ENCODE measurements at regions not wholly inside any gene's neighbourhood (a gene's known extent, or its start where the extent isn't known, plus 50 kb on each side); places are given as distances from the start of the nearest gene placed in this dataset.

- DNase-seq, result no peak
These were observed 125.7 kb upstream of the RND3 start for GRCh38 chr2:150612957-150613710.

GRCh38 chr2:150610670-150611279, 123.3 kb upstream of the RND3 start:
- peak; percentile 67 for DNase-seq

GRCh38 chr2:150609831-150610582, 122.5 kb upstream of the RND3 start:
- DNase-seq, result peak; percentile 93

GRCh38 chr2:150608341-150608740, 120.9 kb upstream of the RND3 start:
- no peak for DNase-seq

- DNase-seq, result peak; percentile 44
These were observed 119.9 kb upstream of the RND3 start for GRCh38 chr2:150607390-150607811.

- no peak for DNase-seq
These were observed 119.1 kb upstream of the RND3 start for GRCh38 chr2:150606380-150607060.

GRCh38 chr2:150605664-150606063, 118.2 kb upstream of the RND3 start:
- no peak for DNase-seq

- DNase-seq, result peak; percentile 91
These were observed 114.0 kb upstream of the RND3 start for GRCh38 chr2:150601280-150602038.

GRCh38 chr2:150599889-150600288, 112.4 kb upstream of the RND3 start:
- DNase-seq, result no peak

- no peak for DNase-seq
These were observed 110.9 kb upstream of the RND3 start for GRCh38 chr2:150598383-150598782.

GRCh38 chr2:150595803-150596470, 108.5 kb upstream of the RND3 start:
- DNase-seq, result peak; percentile 97

- DNase-seq, result no peak
These were observed 106.8 kb upstream of the RND3 start for GRCh38 chr2:150594299-150594698.

- DNase-seq, result peak; percentile 77
These were observed 104.2 kb upstream of the RND3 start for GRCh38 chr2:150591496-150592285.

GRCh38 chr2:150589681-150590080, 102.2 kb upstream of the RND3 start:
- no peak for DNase-seq

GRCh38 chr2:150588506-150588870, 101.0 kb upstream of the RND3 start:
- no peak for DNase-seq

GRCh38 chr2:150587547-150588505, 100.4 kb upstream of the RND3 start:
- peak; percentile 65 for DNase-seq

GRCh38 chr2:150586858-150587257, 99.4 kb upstream of the RND3 start:
- peak; percentile 48 for DNase-seq

GRCh38 chr2:150585221-150585971, 97.9 kb upstream of the RND3 start:
- DNase-seq, result peak; percentile 78

- DNase-seq, result no peak
These were observed 96.6 kb upstream of the RND3 start for GRCh38 chr2:150584081-150584480.

Measured in fibroblast of skin of scalp (primary cell).